Rectal smooth muscle tissue (tissue), 1 donor: ENCODE measurements at regions not wholly inside any gene's neighbourhood (a gene's known extent, or its start where the extent isn't known, plus 50 kb on each side); places are given as distances from the start of the nearest gene placed in this dataset.
"Not testable (repeated sequence)": the region's sequence is repeated elsewhere in the genome, so short reads cannot be mapped to it uniquely, and the experiment has no call there.

ENCODE experiments used
- H3K27ac ChIP-seq: one replicate; pipeline ENCODE4 v1.7.0; 2013; ENCODE audit warnings: low read depth, low read length, inconsistent platforms
- H3K27me3 ChIP-seq: one replicate; pipeline ENCODE4 v1.7.0; 2013; ENCODE audit warnings: low read length; ENCODE audit not compliant: control insufficient read depth, insufficient read depth
- H3K36me3 ChIP-seq: one replicate; pipeline ENCODE4 v1.7.0; 2013; ENCODE audit warnings: low read length; ENCODE audit not compliant: control insufficient read depth, insufficient read depth
- H3K4me1 ChIP-seq: one replicate; pipeline ENCODE4 v1.7.0; 2013; ENCODE audit warnings: low read length; ENCODE audit not compliant: control insufficient read depth, insufficient read depth
- H3K4me3 ChIP-seq: one replicate; pipeline ENCODE4 v1.7.0; 2013; ENCODE audit warnings: low read length
- H3K9ac ChIP-seq: one replicate; pipeline ENCODE4 v1.7.0; 2013; ENCODE audit warnings: low read length

DNA sequence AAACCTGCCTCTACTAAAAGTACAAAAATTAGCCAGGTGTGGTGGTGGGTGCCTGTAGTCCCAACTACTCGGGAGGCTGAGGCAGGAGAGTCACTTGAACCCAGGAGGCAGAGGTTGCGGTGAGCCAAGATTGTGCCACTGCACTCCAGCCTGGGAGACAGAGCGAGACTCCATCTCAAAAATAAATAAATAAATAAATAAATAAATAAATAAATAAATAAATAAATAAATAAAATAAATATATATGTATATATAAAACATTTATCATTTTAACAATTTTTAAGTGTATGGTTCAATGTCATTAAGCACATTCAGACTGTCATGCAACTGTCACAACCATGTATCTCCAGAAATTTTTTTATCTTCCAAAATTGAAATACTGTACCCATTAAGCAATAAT, 147.1 kb upstream of the FOXP2 start:
- H3K9ac ChIP-seq, H3K4me1 ChIP-seq: not testable (repeated sequence)

DNA sequence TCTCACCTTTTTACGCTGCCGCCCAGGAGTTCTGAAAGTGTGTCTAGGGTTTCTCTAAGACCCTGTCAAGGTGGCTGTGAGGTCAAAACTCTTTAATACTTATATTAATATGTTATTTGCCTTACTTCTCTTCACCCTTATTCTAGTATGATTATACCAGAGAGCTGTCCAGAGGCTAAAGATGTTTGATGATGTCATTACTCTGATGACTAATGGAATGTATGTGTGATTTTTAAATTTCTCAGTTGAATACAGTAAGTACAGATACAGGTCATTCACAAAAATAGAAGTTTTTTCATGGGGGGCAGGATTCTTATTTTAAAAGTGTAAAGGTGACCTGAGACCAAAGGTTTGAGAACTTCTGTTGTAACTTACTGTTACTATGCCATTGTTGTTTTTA, 150.6 kb upstream of the FOXP2 start:
- Histone ChIP-seq H3K36me3 (no peaks in the 10 kb centered on the region), H3K9ac (no peak overlapping the region), H3K4me3 (no peak overlapping the region), H3K27ac (no peak overlapping the region), H3K4me1 (no peaks in the 10 kb centered on the region), H3K27me3 (no peaks in the 10 kb centered on the region)

More for the DNA sequence above, 147.1 kb upstream of the FOXP2 start:
- H3K4me3 ChIP-seq, H3K27me3 ChIP-seq, H3K27ac ChIP-seq, H3K36me3 ChIP-seq: not testable (repeated sequence)

GRCh38 chr7:114263219-114263618, 151.4 kb upstream of the FOXP2 start:
- Histone ChIP-seq H3K27me3 (no peaks in the 10 kb centered on the region), H3K27ac (no peak overlapping the region), H3K4me3 (no peak overlapping the region), H3K9ac (no peak overlapping the region), H3K4me1 (no peaks in the 10 kb centered on the region), H3K36me3 (no peaks in the 10 kb centered on the region)

DNA sequence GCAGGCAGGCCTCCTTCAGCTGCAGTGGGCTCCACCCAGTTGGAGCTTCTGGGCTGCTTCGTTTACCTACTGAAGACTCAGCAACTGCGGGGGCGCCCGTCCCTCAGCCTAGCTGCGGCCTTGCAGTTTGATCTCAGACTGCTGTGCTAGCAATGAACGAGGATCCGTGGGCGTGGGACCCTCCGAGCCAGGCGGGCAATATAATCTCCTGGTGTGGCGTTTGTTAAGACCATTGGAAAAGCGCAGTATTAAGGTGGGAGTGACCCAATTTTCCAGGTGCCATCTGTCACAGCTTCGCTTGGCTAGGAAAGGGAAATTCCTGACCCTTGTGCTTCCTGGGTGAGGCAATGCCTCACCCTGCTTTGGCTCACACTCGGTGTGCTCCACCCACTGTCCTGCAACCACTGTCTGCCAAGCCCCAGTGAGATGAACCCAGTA, 159.2 kb upstream of the FOXP2 start:
- Histone ChIP-seq H3K36me3 (no peaks in the 10 kb centered on the region), H3K9ac (no peak overlapping the region), H3K4me1 (no peaks in the 10 kb centered on the region), H3K27ac (no peak overlapping the region), H3K4me3 (no peak overlapping the region), H3K27me3 (no peaks in the 10 kb centered on the region)

- Histone ChIP-seq H3K4me1 (no peaks in the 10 kb centered on the region), H3K27me3 (no peaks in the 10 kb centered on the region)
These were observed 171.0 kb upstream of the FOXP2 start for GRCh38 chr7:114243646-114244045.

DNA sequence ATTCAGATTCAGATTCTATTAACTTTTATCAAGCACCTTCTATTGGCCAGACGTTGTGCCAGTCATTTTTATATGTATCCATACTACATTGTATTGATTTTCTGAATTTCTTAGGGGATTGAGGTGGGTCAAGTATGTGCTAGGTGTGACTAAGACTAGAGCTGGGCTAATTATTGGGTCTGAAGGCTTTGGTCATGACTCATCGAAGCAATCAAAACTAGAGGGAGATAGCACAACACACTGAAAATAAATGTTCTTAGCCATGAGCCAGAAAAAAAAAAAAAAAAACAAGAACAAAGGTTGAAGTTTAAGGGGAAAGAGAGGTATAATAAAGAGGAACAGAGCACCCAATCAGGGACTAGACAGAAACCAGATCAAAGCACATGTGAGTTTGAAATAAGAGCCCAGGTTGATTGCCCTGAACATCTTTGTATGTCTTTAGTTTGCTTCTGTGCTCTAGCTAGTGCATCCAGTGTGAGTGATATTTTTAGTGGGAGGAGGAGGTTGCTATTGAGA, 171.6 kb upstream of the FOXP2 start:
- H3K27me3 ChIP-seq, result no peaks in the 10 kb centered on the region
- no peaks in the 10 kb centered on the region for H3K36me3 ChIP-seq
- no peak overlapping the region for H3K27ac ChIP-seq
- H3K4me3 ChIP-seq, result no peak overlapping the region
- H3K4me1 ChIP-seq, result no peaks in the 10 kb centered on the region
- H3K9ac ChIP-seq, result no peak overlapping the region

More at GRCh38 chr7:114243646-114244045, 171.0 kb upstream of the FOXP2 start:
- Histone ChIP-seq H3K4me3 (no peak overlapping the region), H3K9ac (no peak overlapping the region), H3K27ac (no peak overlapping the region), H3K36me3 (no peaks in the 10 kb centered on the region)

GRCh38 chr7:114229246-114229645, 185.4 kb upstream of the FOXP2 start:
- H3K36me3 ChIP-seq, result no peaks in the 10 kb centered on the region
- no peak overlapping the region for H3K4me3 ChIP-seq
- H3K27ac ChIP-seq, result no peak overlapping the region
- H3K9ac ChIP-seq, result no peak overlapping the region
- no peaks in the 10 kb centered on the region for H3K4me1 ChIP-seq
- H3K27me3 ChIP-seq, result no peaks in the 10 kb centered on the region

DNA sequence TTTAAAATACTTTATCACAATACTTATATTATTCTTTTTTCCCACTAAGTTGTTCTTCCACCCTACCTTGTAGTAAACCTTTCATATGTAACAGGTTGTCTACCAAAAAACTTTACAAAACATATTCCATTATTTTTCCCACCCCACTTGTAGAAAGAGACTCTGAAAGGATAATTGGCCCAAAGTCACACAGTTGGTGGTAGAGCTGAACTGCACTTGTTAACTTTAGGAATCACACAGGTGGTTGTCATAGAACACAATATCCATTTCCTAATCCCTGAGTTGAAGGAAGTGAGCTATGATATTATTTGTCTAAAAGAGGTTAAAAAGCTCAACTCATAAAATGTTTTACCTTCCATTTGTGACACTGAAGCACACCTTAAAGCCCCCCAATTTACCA, 188.8 kb upstream of the FOXP2 start:
- Histone ChIP-seq H3K9ac (no peak overlapping the region), H3K4me1 (no peaks in the 10 kb centered on the region), H3K4me3 (no peak overlapping the region), H3K27ac (no peak overlapping the region), H3K27me3 (no peaks in the 10 kb centered on the region), H3K36me3 (no peaks in the 10 kb centered on the region)

GRCh38 chr7:114218283-114218682, 196.3 kb upstream of the FOXP2 start:
- Histone ChIP-seq H3K27ac (no peak overlapping the region), H3K4me3 (no peak overlapping the region), H3K27me3 (no peaks in the 10 kb centered on the region), H3K9ac (no peak overlapping the region), H3K36me3 (no peaks in the 10 kb centered on the region), H3K4me1 (no peaks in the 10 kb centered on the region)

- H3K27me3 ChIP-seq, result no peaks in the 10 kb centered on the region
- H3K4me1 ChIP-seq, result no peaks in the 10 kb centered on the region
- H3K4me3 ChIP-seq, result no peak overlapping the region
- no peaks in the 10 kb centered on the region for H3K36me3 ChIP-seq
- H3K27ac ChIP-seq, result no peak overlapping the region
- H3K9ac ChIP-seq, result no peak overlapping the region
These were observed 197.4 kb upstream of the FOXP2 start for GRCh38 chr7:114217026-114217806.

DNA sequence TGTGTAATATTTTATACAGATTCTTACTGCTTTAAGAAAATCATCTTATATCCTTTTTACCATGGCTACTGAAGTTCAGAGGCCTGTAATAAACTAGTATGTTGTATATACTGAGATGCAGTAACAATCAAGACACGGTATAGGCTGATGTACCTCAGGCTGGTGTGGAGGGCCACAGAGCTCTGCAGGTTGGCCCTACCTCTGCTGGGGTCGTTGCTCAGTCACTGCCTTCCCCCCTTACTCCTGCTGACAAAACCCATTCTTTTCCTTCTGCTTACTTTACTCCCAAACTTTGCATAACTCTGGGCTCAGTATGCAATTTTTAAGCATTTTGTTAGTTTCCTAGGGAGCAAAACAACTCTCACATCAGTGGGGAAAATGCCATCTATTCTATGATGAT, 200.1 kb upstream of the FOXP2 start:
- Histone ChIP-seq H3K36me3 (no peaks in the 10 kb centered on the region), H3K27me3 (no peaks in the 10 kb centered on the region), H3K4me3 (no peak overlapping the region), H3K27ac (no peak overlapping the region), H3K4me1 (no peaks in the 10 kb centered on the region), H3K9ac (no peak overlapping the region)

GRCh38 chr7:114212721-114213429, 201.7 kb upstream of the FOXP2 start:
- Histone ChIP-seq H3K4me1 (no peaks in the 10 kb centered on the region), H3K36me3 (no peaks in the 10 kb centered on the region), H3K27ac (no peak overlapping the region), H3K9ac (no peak overlapping the region), H3K27me3 (no peaks in the 10 kb centered on the region), H3K4me3 (no peak overlapping the region)
